MM.1S (cell line): ENCODE measurements at regions not wholly inside any gene's neighbourhood (a gene's known extent, or its start where the extent isn't known, plus 50 kb on each side); places are given as distances from the start of the nearest gene placed in this dataset.

Experiments
- DNase-seq: peaks from one replicate; pipeline ENCODE4 v3.0.0-alpha.2; 2015
- H2AFZ ChIP-seq: fragments of 300-600 bp; sonication (generic); 2 replicates; pipeline ENCODE4 v1.6.0; 2016; ENCODE audit warnings: antibody characterized with exemption, low read length
- H3F3A ChIP-seq: fragments of 300-600 bp; sonication (generic); 2 replicates; pipeline ENCODE4 v1.6.1; 2016; ENCODE audit warnings: mild to moderate bottlenecking, antibody characterized with exemption, low read length, moderate library complexity, mixed read lengths; ENCODE audit not compliant: insufficient read depth
- H3K27ac ChIP-seq: fragments of 300-600 bp; sonication (generic); 2 replicates; pipeline ENCODE4 v1.5.1; 2016; ENCODE audit warnings: mild to moderate bottlenecking, low read length
- H3K27me3 ChIP-seq: fragments of 300-600 bp; sonication (generic); replicated peaks from 2 replicates; pipeline ENCODE4 v1.6.0; 2016; ENCODE audit warnings: low read length; ENCODE audit not compliant: insufficient read depth
- H3K36me3 ChIP-seq: fragments of 300-600 bp; sonication (generic); replicated peaks from 2 replicates; pipeline ENCODE4 v1.6.1; 2016; ENCODE audit warnings: mild to moderate bottlenecking, low read length, mixed read lengths; ENCODE audit not compliant: insufficient read depth
- H3K4me1 ChIP-seq: fragments of 300-600 bp; sonication (generic); 2 replicates; pipeline ENCODE4 v1.6.1; 2016; ENCODE audit warnings: low read length, mixed read lengths
- H3K4me2 ChIP-seq: fragments of 300-600 bp; sonication (generic); 2 replicates; pipeline ENCODE4 v1.6.0; 2016; ENCODE audit warnings: low read depth, low read length
- H3K4me3 ChIP-seq: fragments of 300-600 bp; sonication (generic); 2 replicates; pipeline ENCODE4 v1.5.1; 2016; ENCODE audit warnings: low read length, mixed read lengths
- H3K79me2 ChIP-seq: fragments of 300-600 bp; sonication (generic); 2 replicates; pipeline ENCODE4 v1.6.1; 2016; ENCODE audit warnings: mixed run types, low read length, mixed read lengths
- H3K9ac ChIP-seq: fragments of 300-600 bp; sonication (generic); 2 replicates; pipeline ENCODE4 v1.6.1; 2016; ENCODE audit warnings: low read length, mixed read lengths
- H3K9me2 ChIP-seq: fragments of 300-600 bp; sonication (generic); replicated peaks from 2 replicates; pipeline ENCODE4 v1.6.1; 2016; ENCODE audit warnings: mild to moderate bottlenecking, low read length, mixed read lengths; ENCODE audit not compliant: insufficient read depth
- H3K9me3 ChIP-seq: fragments of 300-600 bp; sonication (generic); replicated peaks from 2 replicates; pipeline ENCODE4 v1.6.1; 2016; ENCODE audit warnings: mild to moderate bottlenecking, low read length, mixed read lengths; ENCODE audit not compliant: insufficient read depth
- H4K20me1 ChIP-seq: fragments of 300-600 bp; sonication (generic); 2 replicates; pipeline ENCODE4 v1.6.1; 2016; ENCODE audit warnings: mild to moderate bottlenecking, low read length, moderate library complexity, mixed read lengths; ENCODE audit not compliant: insufficient read depth
- CTCF ChIP-seq: fragments of 300-600 bp; sonication (generic); IDR thresholded peaks from 2 replicates; pipeline ENCODE4 v1.5.1; 2016; ENCODE audit warnings: antibody characterized with exemption, low read length, mixed read lengths
- EZH2 ChIP-seq: fragments of 300-600 bp; sonication (generic); optimal IDR thresholded peaks from 2 replicates; pipeline ENCODE3; 2017; ENCODE audit warnings: low read depth, mild to moderate bottlenecking, antibody characterized with exemption, low read length, mixed read lengths
- EZH2phosphoT487 ChIP-seq: fragments of 300-600 bp; sonication (generic); IDR thresholded peaks from 2 replicates; pipeline ENCODE4 v1.6.1; 2018; ENCODE audit warnings: antibody characterized with exemption, low read length

- Histone ChIP-seq H3K36me3 (no peaks in the 10 kb centered on the region), H3K9me2 (no peaks in the 10 kb centered on the region), H3K9me3 (no peaks in the 10 kb centered on the region), H3K9ac (no peak overlapping the region), H3K27me3 (no peaks in the 10 kb centered on the region), H3K4me2 (no peak overlapping the region), H3K27ac (no peak overlapping the region), H3K4me3 (no peak overlapping the region), H3K4me1 (0 out of 2 replicates have a peak, but pooled peaks cover 6% of the 10 kb centered on the region), H4K20me1 (no peaks in the 10 kb centered on the region), H2AFZ (no peak overlapping the region), H3F3A (no peaks in the 10 kb centered on the region), H3K79me2 (no peaks in the 10 kb centered on the region)
- no peak for DNase-seq
- TF ChIP-seq CTCF = no peak
- no peak for TF ChIP-seq EZH2phosphoT487
- no peak for TF ChIP-seq EZH2
These were observed 427.2 kb downstream of the BUD13 start for GRCh38 chr11:116345575-116345974.

- TF ChIP-seq EZH2phosphoT487 (no peak), CTCF (no peak), EZH2 (no peak)
- H3F3A ChIP-seq = no peaks in the 10 kb centered on the region
- no peak overlapping the region for H3K27ac ChIP-seq
- H3K36me3 ChIP-seq = no peaks in the 10 kb centered on the region
- no peak overlapping the region for H3K9ac ChIP-seq
- H3K4me1 ChIP-seq = 0 out of 2 replicates have a peak, but pooled peaks cover 6% of the 10 kb centered on the region
- no peaks in the 10 kb centered on the region for H3K79me2 ChIP-seq
- no peaks in the 10 kb centered on the region for H3K9me3 ChIP-seq
- H4K20me1 ChIP-seq = no peaks in the 10 kb centered on the region
- H3K4me2 ChIP-seq = no peak overlapping the region
- H2AFZ ChIP-seq = no peak overlapping the region
- no peaks in the 10 kb centered on the region for H3K27me3 ChIP-seq
- no peak overlapping the region for H3K4me3 ChIP-seq
- H3K9me2 ChIP-seq = no peaks in the 10 kb centered on the region
- DNase-seq = no peak
These were observed 428.2 kb downstream of the BUD13 start for GRCh38 chr11:116344601-116345000.

GRCh38 chr11:116343270-116343669 is 429.5 kb downstream of the BUD13 start:
- H2AFZ ChIP-seq = no peak overlapping the region
- 0 out of 2 replicates have a peak, but pooled peaks cover 2% of the 10 kb centered on the region for H3K4me1 ChIP-seq
- no peaks in the 10 kb centered on the region for H3K9me3 ChIP-seq
- H3K27ac ChIP-seq = no peak overlapping the region
- TF ChIP-seq CTCF = no peak
- no peak for TF ChIP-seq EZH2phosphoT487
- TF ChIP-seq EZH2 = no peak
- no peaks in the 10 kb centered on the region for H3K79me2 ChIP-seq
- no peaks in the 10 kb centered on the region for H3K36me3 ChIP-seq
- no peaks in the 10 kb centered on the region for H3F3A ChIP-seq
- H3K27me3 ChIP-seq = no peaks in the 10 kb centered on the region
- no peaks in the 10 kb centered on the region for H4K20me1 ChIP-seq
- H3K4me2 ChIP-seq = no peak overlapping the region
- no peak for DNase-seq
- H3K9me2 ChIP-seq = no peaks in the 10 kb centered on the region
- no peak overlapping the region for H3K9ac ChIP-seq
- no peak overlapping the region for H3K4me3 ChIP-seq
